Mesendoderm (in vitro differentiated cells): ENCODE measurements at regions not wholly inside any gene's neighbourhood (a gene's known extent, or its start where the extent isn't known, plus 50 kb on each side); places are given as distances from the start of the nearest gene placed in this dataset.

ENCODE experiments used
- DNase-seq: peaks from one replicate; pipeline ENCODE4 v3.0.0; 2013
- H2AK5ac ChIP-seq: 2 replicates; pipeline ENCODE4 v1.6.1; 2013; ENCODE audit warnings: low read length, inconsistent platforms
- H2BK120ac ChIP-seq: 2 replicates; pipeline ENCODE4 v1.6.1; 2013; ENCODE audit warnings: low read depth, mild to moderate bottlenecking, low read length, moderate library complexity, mixed read lengths
- H2BK15ac ChIP-seq: replicated peaks from 2 replicates; pipeline ENCODE4 v1.6.1; 2013; ENCODE audit warnings: low read depth, mild to moderate bottlenecking, moderate library complexity
- H2BK5ac ChIP-seq: 2 replicates; pipeline ENCODE4 v1.6.1; 2013; ENCODE audit warnings: low read length, inconsistent platforms
- H3K18ac ChIP-seq: 2 replicates; pipeline ENCODE4 v1.6.1; 2013; ENCODE audit warnings: mild to moderate bottlenecking, low read length, mixed read lengths
- H3K23ac ChIP-seq: one replicate; pipeline ENCODE4 v1.6.1; 2013; ENCODE audit warnings: low read length
- H3K27ac ChIP-seq: 2 replicates; pipeline ENCODE4 v1.5.1; 2013; ENCODE audit warnings: low read depth, mild to moderate bottlenecking, inconsistent platforms, low read length, moderate library complexity
- H3K27me3 ChIP-seq: 2 replicates; pipeline ENCODE4 v1.6.1; 2013; ENCODE audit warnings: low read length, control low read depth, mild to moderate bottlenecking, inconsistent platforms; ENCODE audit not compliant: insufficient read depth, poor library complexity
- H3K36me3 ChIP-seq: 2 replicates; pipeline ENCODE4 v1.6.1; 2013; ENCODE audit warnings: low read length, inconsistent platforms; ENCODE audit not compliant: control insufficient read depth, insufficient read depth
- H3K4ac ChIP-seq: one replicate; pipeline ENCODE4 v1.6.1; 2013; ENCODE audit warnings: low read depth, mild to moderate bottlenecking, low read length, moderate library complexity
- H3K4me1 ChIP-seq: 2 replicates; pipeline ENCODE4 v1.6.1; 2013; ENCODE audit warnings: low read depth, low read length, inconsistent platforms; ENCODE audit not compliant: control insufficient read depth
- H3K4me2 ChIP-seq: 2 replicates; pipeline ENCODE4 v1.6.1; 2013; ENCODE audit warnings: low read length
- H3K4me3 ChIP-seq: 2 replicates; pipeline ENCODE4 v1.5.1; 2013; ENCODE audit warnings: mild to moderate bottlenecking, low read length
- H3K56ac ChIP-seq: one replicate; pipeline ENCODE4 v1.6.1; 2013; ENCODE audit warnings: low read length
- H3K79me1 ChIP-seq: 2 replicates; pipeline ENCODE4 v1.6.1; 2013; ENCODE audit warnings: low read length, inconsistent platforms
- H3K79me2 ChIP-seq: 2 replicates; pipeline ENCODE4 v1.6.1; 2013; ENCODE audit warnings: mild to moderate bottlenecking, low read length; ENCODE audit not compliant: control insufficient read depth, insufficient read depth
- H3K9ac ChIP-seq: 2 replicates; pipeline ENCODE4 v1.6.1; 2013; ENCODE audit warnings: low read length, inconsistent platforms
- H4K5ac ChIP-seq: one replicate; pipeline ENCODE4 v1.6.1; 2013; ENCODE audit warnings: low read length
- H4K8ac ChIP-seq: one replicate; pipeline ENCODE4 v1.6.1; 2013; ENCODE audit warnings: low read depth, mild to moderate bottlenecking, control low read depth, low read length, moderate library complexity
- WGBS: extraction: QIAGEN DNeasy Blood & Tissue Kit; methylation state at CpG from one replicate; pipeline ENCODE4 v1.1.7; 2013; ENCODE audit warnings: low lambda C conversion rate, missing lambda C conversion rate; ENCODE audit not compliant: insufficient coverage; ENCODE audit errors: extremely low coverage; 5-methylcytosine and 5-hydroxymethylcytosine counted together

DNA sequence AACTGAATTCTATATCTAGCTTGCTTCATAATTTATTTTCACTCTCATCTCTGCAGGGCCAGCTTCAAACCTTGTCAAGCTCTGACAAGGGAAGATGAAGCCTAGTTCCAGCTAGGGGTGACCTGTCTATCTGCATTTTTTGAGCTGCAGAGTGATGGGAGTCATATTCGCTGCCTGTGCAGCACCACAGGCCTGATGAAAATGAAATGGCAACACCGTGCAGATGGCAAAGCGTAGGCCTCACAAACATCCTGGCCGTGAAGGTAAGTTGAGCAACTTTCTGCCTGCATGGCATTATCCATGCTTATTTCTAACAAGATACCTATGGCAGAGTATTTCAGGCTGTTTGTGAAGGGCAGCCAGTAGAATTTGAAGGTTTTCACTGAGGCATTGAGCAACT, 86.4 kb upstream of the C1QTNF9B start:
- no peaks in the 10 kb centered on the region for H3K79me1 ChIP-seq
- H3K36me3 ChIP-seq, result no peaks in the 10 kb centered on the region
- no peak overlapping the region for H2AK5ac ChIP-seq
- H3K18ac ChIP-seq, result no peak overlapping the region
- H3K27ac ChIP-seq, result no peak overlapping the region
- no peaks in the 10 kb centered on the region for H3K4me1 ChIP-seq
- H3K27me3 ChIP-seq, result no peaks in the 10 kb centered on the region
- H3K56ac ChIP-seq, result no peak overlapping the region
- no peak overlapping the region for H2BK5ac ChIP-seq
- no peak overlapping the region for H3K4me2 ChIP-seq
- no peak overlapping the region for H2BK120ac ChIP-seq
- no peaks in the 10 kb centered on the region for H3K79me2 ChIP-seq
- H4K8ac ChIP-seq, result no peak overlapping the region
- no CpG with 5 or more reads among the region's 4 CpGs for WGBS
- H4K5ac ChIP-seq, result no peak overlapping the region
- no peak overlapping the region for H3K4ac ChIP-seq
- no peak overlapping the region for H3K23ac ChIP-seq
- no peak overlapping the region for H2BK15ac ChIP-seq
- DNase-seq, result no peak
- H3K9ac ChIP-seq, result no peak overlapping the region
- H3K4me3 ChIP-seq, result no peak overlapping the region

DNA sequence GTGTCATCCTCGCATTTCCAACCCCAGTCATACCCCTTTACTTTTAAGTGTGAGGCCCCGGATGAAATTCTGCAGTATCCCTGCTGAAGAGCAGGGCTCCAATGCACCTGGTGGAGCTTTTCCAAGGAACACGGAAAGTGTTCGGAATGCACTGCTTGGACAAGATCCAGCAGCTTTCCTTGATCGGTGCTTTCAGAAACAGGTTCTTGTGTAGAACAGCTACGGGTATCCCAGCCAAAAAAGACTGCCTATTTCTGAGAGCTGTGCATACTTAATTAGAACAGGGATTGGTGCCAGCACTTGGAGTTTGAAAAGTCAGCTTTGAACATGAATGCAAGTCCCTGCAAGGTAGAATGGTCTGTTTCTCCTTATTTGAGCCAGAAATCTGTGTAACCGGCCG, 87.2 kb upstream of the C1QTNF9B start:
- H2BK5ac ChIP-seq, result no peak overlapping the region
- H2AK5ac ChIP-seq, result no peak overlapping the region
- no peaks in the 10 kb centered on the region for H3K79me1 ChIP-seq
- no peaks in the 10 kb centered on the region for H3K27me3 ChIP-seq
- H3K9ac ChIP-seq, result no peak overlapping the region
- H2BK15ac ChIP-seq, result no peak overlapping the region
- no peak overlapping the region for H3K23ac ChIP-seq
- no peak overlapping the region for H3K27ac ChIP-seq
- H3K4me3 ChIP-seq, result no peak overlapping the region
- no peak overlapping the region for H3K4ac ChIP-seq
- H3K79me2 ChIP-seq, result no peaks in the 10 kb centered on the region
- no CpG with 5 or more reads among the region's 8 CpGs for WGBS
- H3K36me3 ChIP-seq, result no peaks in the 10 kb centered on the region
- H3K4me1 ChIP-seq, result no peaks in the 10 kb centered on the region
- H2BK120ac ChIP-seq, result no peak overlapping the region
- no peak overlapping the region for H3K18ac ChIP-seq
- DNase-seq, result no peak
- H3K56ac ChIP-seq, result no peak overlapping the region
- H3K4me2 ChIP-seq, result no peak overlapping the region
- H4K8ac ChIP-seq, result no peak overlapping the region
- no peak overlapping the region for H4K5ac ChIP-seq

DNA sequence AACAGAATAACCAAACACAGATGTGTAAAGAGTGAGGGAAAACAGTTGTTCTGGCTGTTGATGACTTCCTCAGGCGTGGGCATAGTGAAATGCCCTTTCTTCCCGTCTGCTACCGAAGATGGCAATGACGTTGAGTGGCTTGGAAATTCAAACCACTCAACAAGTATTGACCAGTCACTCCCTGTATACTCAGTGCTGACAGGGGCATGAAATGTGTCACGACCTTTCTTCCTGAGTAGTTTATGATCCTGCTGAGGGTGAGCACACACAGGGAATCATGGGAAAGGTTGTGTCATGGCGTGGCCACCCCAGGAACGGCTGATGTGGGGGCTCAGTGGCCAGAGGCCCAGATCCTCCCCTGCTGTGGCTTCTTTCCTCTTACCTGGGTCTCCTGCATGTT, 87.8 kb upstream of the C1QTNF9B start:
- H3K27me3 ChIP-seq, result no peaks in the 10 kb centered on the region
- no peaks in the 10 kb centered on the region for H3K36me3 ChIP-seq
- H3K79me1 ChIP-seq, result no peaks in the 10 kb centered on the region
- no peak overlapping the region for H3K4ac ChIP-seq
- H3K4me3 ChIP-seq, result no peak overlapping the region
- H3K23ac ChIP-seq, result no peak overlapping the region
- H3K9ac ChIP-seq, result no peak overlapping the region
- H3K27ac ChIP-seq, result no peak overlapping the region
- no peak overlapping the region for H4K5ac ChIP-seq
- no peak overlapping the region for H3K4me2 ChIP-seq
- no peak overlapping the region for H2BK5ac ChIP-seq
- H3K79me2 ChIP-seq, result no peaks in the 10 kb centered on the region
- H3K18ac ChIP-seq, result no peak overlapping the region
- H2AK5ac ChIP-seq, result no peak overlapping the region
- no peak overlapping the region for H4K8ac ChIP-seq
- no peak overlapping the region for H2BK120ac ChIP-seq
- no CpG with 5 or more reads among the region's 7 CpGs for WGBS
- no peak overlapping the region for H3K56ac ChIP-seq
- no peaks in the 10 kb centered on the region for H3K4me1 ChIP-seq
- DNase-seq, result no peak
- no peak overlapping the region for H2BK15ac ChIP-seq

- DNase-seq, result no peak
Observed at GRCh38 chr13:23985839-23986238, 88.5 kb upstream of the C1QTNF9B start.

GRCh38 chr13:23986619-23987018, 89.3 kb upstream of the C1QTNF9B start:
- Histone ChIP-seq H3K4me3 (no peak overlapping the region), H4K8ac (no peak overlapping the region), H3K23ac (no peak overlapping the region), H4K5ac (no peak overlapping the region), H2BK120ac (no peak overlapping the region), H3K9ac (no peak overlapping the region), H3K27ac (no peak overlapping the region), H3K4me1 (no peaks in the 10 kb centered on the region), H3K56ac (no peak overlapping the region), H3K27me3 (no peaks in the 10 kb centered on the region), H2AK5ac (no peak overlapping the region), H3K79me2 (no peaks in the 10 kb centered on the region), H3K79me1 (no peaks in the 10 kb centered on the region), H3K4ac (no peak overlapping the region), H2BK5ac (no peak overlapping the region), H3K4me2 (no peak overlapping the region), H2BK15ac (no peak overlapping the region), H3K36me3 (no peaks in the 10 kb centered on the region), H3K18ac (no peak overlapping the region)
- DNase-seq, result peak; percentile 28
- no CpG with 5 or more reads among the region's 3 CpGs for WGBS

More at GRCh38 chr13:23985839-23986238, 88.5 kb upstream of the C1QTNF9B start:
- Histone ChIP-seq H3K23ac (no peak overlapping the region), H3K79me1 (no peaks in the 10 kb centered on the region), H2BK120ac (no peak overlapping the region), H3K4me1 (no peaks in the 10 kb centered on the region), H3K4me2 (no peak overlapping the region), H3K4me3 (no peak overlapping the region), H3K9ac (no peak overlapping the region), H4K5ac (no peak overlapping the region), H2AK5ac (no peak overlapping the region), H3K18ac (no peak overlapping the region), H2BK5ac (no peak overlapping the region), H3K56ac (no peak overlapping the region), H2BK15ac (no peak overlapping the region), H3K27ac (no peak overlapping the region), H4K8ac (no peak overlapping the region), H3K27me3 (no peaks in the 10 kb centered on the region), H3K36me3 (no peaks in the 10 kb centered on the region), H3K79me2 (no peaks in the 10 kb centered on the region), H3K4ac (no peak overlapping the region)
- WGBS, result no CpG with 5 or more reads among the region's 11 CpGs

DNA sequence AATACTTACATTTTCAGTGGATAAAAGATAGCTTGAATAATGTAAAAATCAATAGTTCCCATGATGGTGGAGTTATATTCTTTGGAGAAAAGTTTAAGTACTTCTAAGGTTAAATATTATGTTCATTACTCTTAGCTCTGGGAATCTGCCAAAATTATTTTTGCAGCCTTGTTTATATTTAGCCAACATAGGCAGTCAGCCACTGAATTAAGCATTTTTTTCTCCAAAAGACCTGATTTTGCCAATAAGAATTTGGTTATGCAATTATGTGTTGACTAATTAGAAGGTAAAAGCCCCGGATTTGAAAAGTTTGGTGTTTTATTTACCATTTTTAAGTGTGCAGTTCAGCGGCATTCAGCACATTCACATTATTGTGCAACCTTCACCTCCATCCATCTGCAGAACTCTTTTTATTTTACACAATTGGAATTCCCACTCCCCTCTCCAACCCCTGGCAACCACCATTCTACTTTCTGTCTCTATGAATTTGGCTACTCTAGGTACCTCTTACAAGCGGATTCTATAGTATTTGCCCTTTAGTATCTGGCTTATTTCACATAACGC, 90.1 kb upstream of the C1QTNF9B start:
- no peak overlapping the region for H3K56ac ChIP-seq

More for the DNA sequence above, 90.1 kb upstream of the C1QTNF9B start:
- no peak overlapping the region for H4K5ac ChIP-seq
- H2BK5ac ChIP-seq, result no peak overlapping the region
- no peak overlapping the region for H3K9ac ChIP-seq
- H3K27ac ChIP-seq, result no peak overlapping the region
- H4K8ac ChIP-seq, result no peak overlapping the region
- H3K4me3 ChIP-seq, result no peak overlapping the region
- no peak overlapping the region for H2AK5ac ChIP-seq
- no peaks in the 10 kb centered on the region for H3K79me1 ChIP-seq
- WGBS, result no CpG with 5 or more reads among the region's 4 CpGs
- H3K4me1 ChIP-seq, result no peaks in the 10 kb centered on the region
- no peak overlapping the region for H3K18ac ChIP-seq
- no peaks in the 10 kb centered on the region for H3K36me3 ChIP-seq
- H3K79me2 ChIP-seq, result no peaks in the 10 kb centered on the region
- no peak overlapping the region for H3K23ac ChIP-seq
- H2BK15ac ChIP-seq, result no peak overlapping the region
- no peak overlapping the region for H3K4me2 ChIP-seq
- H3K4ac ChIP-seq, result no peak overlapping the region
- no peaks in the 10 kb centered on the region for H3K27me3 ChIP-seq
- no peak for DNase-seq
- H2BK120ac ChIP-seq, result no peak overlapping the region
